ENCODE measurements at regions not wholly inside any gene's neighbourhood (a gene's known extent, or its start where the extent isn't known, plus 50 kb on each side); places are given as distances from the start of the nearest gene placed in this dataset.

DNA sequence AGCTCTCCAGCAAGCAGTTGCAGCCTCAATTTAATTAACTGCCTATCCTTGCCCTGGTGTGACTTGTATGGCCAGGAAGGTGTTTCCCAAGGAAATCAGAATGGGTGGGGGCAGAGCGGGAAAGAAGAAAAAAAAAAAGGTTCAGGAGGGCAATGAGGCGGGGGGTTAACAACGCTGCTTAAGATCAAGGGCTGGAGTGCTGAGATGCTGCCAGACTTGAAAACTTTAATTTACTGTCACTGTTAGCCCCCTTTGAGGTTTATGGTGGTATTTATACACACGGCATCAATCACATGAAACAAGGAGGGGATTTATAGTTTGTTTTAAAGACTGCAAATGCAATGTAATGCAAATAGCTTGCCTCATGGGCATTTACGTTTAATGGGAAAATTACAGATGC lies 319.4 kb upstream of the NR2F2 start:
- TF ChIP-seq, protein P1, sequence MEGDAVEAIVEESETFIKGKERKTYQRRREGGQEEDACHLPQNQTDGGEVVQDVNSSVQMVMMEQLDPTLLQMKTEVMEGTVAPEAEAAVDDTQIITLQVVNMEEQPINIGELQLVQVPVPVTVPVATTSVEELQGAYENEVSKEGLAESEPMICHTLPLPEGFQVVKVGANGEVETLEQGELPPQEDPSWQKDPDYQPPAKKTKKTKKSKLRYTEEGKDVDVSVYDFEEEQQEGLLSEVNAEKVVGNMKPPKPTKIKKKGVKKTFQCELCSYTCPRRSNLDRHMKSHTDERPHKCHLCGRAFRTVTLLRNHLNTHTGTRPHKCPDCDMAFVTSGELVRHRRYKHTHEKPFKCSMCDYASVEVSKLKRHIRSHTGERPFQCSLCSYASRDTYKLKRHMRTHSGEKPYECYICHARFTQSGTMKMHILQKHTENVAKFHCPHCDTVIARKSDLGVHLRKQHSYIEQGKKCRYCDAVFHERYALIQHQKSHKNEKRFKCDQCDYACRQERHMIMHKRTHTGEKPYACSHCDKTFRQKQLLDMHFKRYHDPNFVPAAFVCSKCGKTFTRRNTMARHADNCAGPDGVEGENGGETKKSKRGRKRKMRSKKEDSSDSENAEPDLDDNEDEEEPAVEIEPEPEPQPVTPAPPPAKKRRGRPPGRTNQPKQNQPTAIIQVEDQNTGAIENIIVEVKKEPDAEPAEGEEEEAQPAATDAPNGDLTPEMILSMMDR (IDR thresholded peaks at IDR 0.05), result no peak
- no peak for TF ChIP-seq POLR2A (IDR thresholded peaks at IDR 0.05)
